Activated T-helper 1 cell treated with anti-CD3 and anti-CD28 coated beads, Interleukin-12 subunit alpha, Interleukin-12 subunit beta, Interleukin-2, Interleukin-4 antibody, amounts not matched to agents 30 ng/mL and 10 ng/mL and 1 ng/mL, durations not matched to agents 14 hours and 24 hours and 36 hours (primary cell): ENCODE measurements at regions not wholly inside any gene's neighbourhood (a gene's known extent, or its start where the extent isn't known, plus 50 kb on each side); places are given as distances from the start of the nearest gene placed in this dataset.

Source experiments
- DNase-seq: peaks from one replicate; pipeline ENCODE4 v3.0.0; 2021; ENCODE audit warnings: low spot score
- H3K27ac Mint-ChIP-seq: one replicate; pipeline ENCODE4 v1.8.0; 2021; ENCODE audit warnings: mild to moderate bottlenecking, mixed read lengths
- H3K27me3 Mint-ChIP-seq: one replicate; pipeline ENCODE4 v1.8.0; 2022; ENCODE audit warnings: mild to moderate bottlenecking, moderate library complexity, mixed read lengths; ENCODE audit not compliant: insufficient read depth
- H3K36me3 Mint-ChIP-seq: one replicate; pipeline ENCODE4 v1.8.0; 2021; ENCODE audit warnings: low read depth, mixed read lengths
- H3K4me1 Mint-ChIP-seq: one replicate; pipeline ENCODE4 v1.8.0; 2021; ENCODE audit warnings: low read depth, mixed read lengths
- H3K4me3 Mint-ChIP-seq: one replicate; pipeline ENCODE4 v1.8.0; 2021; ENCODE audit warnings: mild to moderate bottlenecking, moderate library complexity, mixed read lengths
- H3K9me3 Mint-ChIP-seq: one replicate; pipeline ENCODE4 v1.8.0; 2021; ENCODE audit warnings: mixed read lengths
- intact Hi-C: fragments of 100-400 bp; cut with micrococcal nuclease; formaldehyde crosslinking; loops from one replicate; pipeline ENCODE4 v1.15.1; 2024

- peaks cover 9% of the 10 kb centered on the region for H3K36me3 Mint-ChIP-seq
- no peak for DNase-seq
- peaks cover 14% of the 10 kb centered on the region for H3K4me1 Mint-ChIP-seq
- peaks cover 2% of the 10 kb centered on the region for H3K27me3 Mint-ChIP-seq
- H3K4me3 Mint-ChIP-seq = no peak overlapping the region
- H3K9me3 Mint-ChIP-seq = no peaks in the 10 kb centered on the region
- H3K27ac Mint-ChIP-seq = no peak overlapping the region
- intact Hi-C loops = loop anchor here (10.0 kb wide), 2 partner anchors 183 to 1433 kb away; partner anchors contain the start of genes PRG4 and RNF2
These were observed 107.2 kb upstream of the EDEM3 start for GRCh38 chr1:184861755-184862336.

- peaks cover 7% of the 10 kb centered on the region for H3K36me3 Mint-ChIP-seq
- H3K27me3 Mint-ChIP-seq = peaks cover 2% of the 10 kb centered on the region
- H3K27ac Mint-ChIP-seq = no peak overlapping the region
- intact Hi-C loops = loop anchor here (10.0 kb wide), 2 partner anchors 184 to 1434 kb away; partner anchors contain the start of genes PRG4 and RNF2
- no peak for DNase-seq
- H3K4me1 Mint-ChIP-seq = peaks cover 8% of the 10 kb centered on the region
- H3K4me3 Mint-ChIP-seq = no peak overlapping the region
- no peaks in the 10 kb centered on the region for H3K9me3 Mint-ChIP-seq
These were observed 106.5 kb upstream of the EDEM3 start for GRCh38 chr1:184860985-184861754.

DNA sequence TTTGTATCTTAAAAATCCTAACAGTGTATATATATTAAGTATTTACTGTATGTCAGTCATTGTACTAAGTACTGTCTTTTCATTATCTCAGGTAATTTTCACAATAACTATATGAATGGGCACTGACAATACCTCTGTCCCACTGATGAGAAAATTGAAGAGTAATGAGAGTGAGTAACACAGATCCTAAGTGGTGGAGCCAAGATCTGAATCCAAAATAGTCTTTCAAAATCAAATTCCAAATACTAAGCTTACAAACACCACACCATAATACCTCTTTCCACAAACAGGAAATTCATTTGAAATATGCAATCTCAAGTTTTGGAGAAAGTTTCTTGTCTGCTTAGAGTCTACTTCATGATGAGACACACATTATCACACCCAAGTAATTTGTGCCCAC lies 105.9 kb upstream of the EDEM3 start:
- intact Hi-C loops = loop anchor here (10.0 kb wide), 2 partner anchors 184 to 1434 kb away; partner anchors contain the start of genes PRG4 and RNF2
- Mint-ChIP-seq H3K4me3 (no peak overlapping the region), H3K36me3 (peaks cover 2% of the 10 kb centered on the region), H3K27ac (no peak overlapping the region), H3K4me1 (peaks cover 1% of the 10 kb centered on the region), H3K9me3 (no peaks in the 10 kb centered on the region), H3K27me3 (peaks cover 2% of the 10 kb centered on the region)
- no peak for DNase-seq

GRCh38 chr1:184859381-184860105 lies 104.9 kb upstream of the EDEM3 start:
- intact Hi-C loops = loop anchor here (10.0 kb wide), 2 partner anchors 185 to 1435 kb away; partner anchors contain the start of genes PRG4 and RNF2
- H3K4me3 Mint-ChIP-seq = no peak overlapping the region
- H3K4me1 Mint-ChIP-seq = no peaks in the 10 kb centered on the region
- H3K9me3 Mint-ChIP-seq = no peaks in the 10 kb centered on the region
- no peak overlapping the region for H3K27ac Mint-ChIP-seq
- H3K27me3 Mint-ChIP-seq = peaks cover 2% of the 10 kb centered on the region
- DNase-seq = no peak
- no peaks in the 10 kb centered on the region for H3K36me3 Mint-ChIP-seq

DNA sequence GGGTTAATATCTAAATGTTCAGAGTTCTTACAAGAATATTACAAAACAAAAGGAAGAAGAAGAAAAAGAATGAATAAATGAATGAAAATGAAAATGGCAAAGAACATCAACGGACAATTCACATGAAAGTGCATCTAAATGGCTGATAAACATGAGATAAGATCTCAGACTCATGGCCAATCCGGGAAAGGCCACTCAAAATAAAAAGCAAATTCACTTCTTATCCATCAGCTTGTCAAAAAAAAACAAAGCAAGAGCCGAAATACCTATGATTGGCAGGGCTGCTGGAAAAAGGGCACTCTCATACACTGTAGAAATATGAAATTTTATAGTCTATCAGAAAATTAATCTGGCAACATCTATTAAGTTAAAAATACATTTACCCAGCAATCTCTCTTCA lies 103.6 kb upstream of the EDEM3 start:
- DNase-seq = no peak
- Mint-ChIP-seq H3K36me3 (no peaks in the 10 kb centered on the region), H3K27ac (no peak overlapping the region), H3K27me3 (peaks cover 2% of the 10 kb centered on the region), H3K9me3 (no peaks in the 10 kb centered on the region), H3K4me1 (no peaks in the 10 kb centered on the region), H3K4me3 (no peak overlapping the region)
- intact Hi-C loops = no loop called here

DNA sequence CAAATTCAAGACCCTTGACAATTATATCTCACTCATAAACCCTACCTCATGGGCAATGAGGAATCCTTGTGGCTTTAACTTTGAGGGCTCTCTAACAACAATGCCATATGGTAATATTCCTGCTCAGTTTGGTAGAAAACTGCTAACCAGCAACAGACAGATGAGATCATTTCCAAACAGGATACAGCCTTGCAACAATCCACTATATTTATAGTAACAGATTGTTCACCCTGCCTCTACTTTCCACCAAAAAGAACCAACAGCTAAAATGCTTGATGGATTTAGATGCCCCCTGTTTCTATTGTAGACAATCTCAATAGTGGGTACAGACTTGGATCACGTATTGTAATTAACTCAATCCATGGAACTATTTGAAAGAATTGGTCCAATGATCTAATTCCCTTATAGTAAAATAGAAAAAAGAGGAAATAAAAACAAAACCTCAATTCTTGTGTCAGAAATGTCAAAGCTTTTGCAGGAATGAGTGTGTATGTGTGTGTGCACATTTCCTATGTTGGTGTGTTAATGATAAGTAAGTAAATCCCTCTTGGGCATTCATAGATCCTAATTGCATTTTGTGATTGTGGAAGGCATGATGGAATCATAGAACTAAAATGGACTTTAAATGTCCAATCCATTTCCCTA lies 100.0 kb upstream of the EDEM3 start:
- Mint-ChIP-seq H3K4me3 (no peak overlapping the region), H3K27ac (no peak overlapping the region), H3K4me1 (no peaks in the 10 kb centered on the region), H3K9me3 (no peaks in the 10 kb centered on the region), H3K36me3 (peaks cover 6% of the 10 kb centered on the region), H3K27me3 (no peaks in the 10 kb centered on the region)
- DNase-seq = no peak
- intact Hi-C loops = no loop called here

DNA sequence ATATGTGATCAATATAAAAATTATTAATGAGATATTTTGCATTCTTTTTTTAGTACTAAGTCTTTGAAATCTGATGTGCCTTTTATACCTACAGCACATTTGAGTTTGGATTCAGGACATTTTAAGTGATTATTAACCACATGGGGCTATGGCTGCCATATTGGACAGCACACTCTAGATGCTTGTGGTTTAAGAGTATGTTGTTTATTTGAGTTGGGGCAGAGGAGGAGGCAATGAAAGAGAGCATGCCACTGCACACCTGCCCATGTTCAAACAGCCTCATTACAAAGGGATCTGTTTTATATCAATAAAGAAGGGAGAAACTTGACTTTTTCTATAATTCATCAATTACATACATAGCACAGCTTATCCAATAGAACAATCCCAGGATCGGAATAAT lies 99.4 kb upstream of the EDEM3 start:
- Mint-ChIP-seq H3K4me1 (no peaks in the 10 kb centered on the region), H3K36me3 (peaks cover 6% of the 10 kb centered on the region), H3K4me3 (no peak overlapping the region), H3K27me3 (no peaks in the 10 kb centered on the region), H3K27ac (no peak overlapping the region), H3K9me3 (no peaks in the 10 kb centered on the region)
- no peak for DNase-seq
- intact Hi-C loops = no loop called here

- intact Hi-C loops = no loop called here
- peaks cover 6% of the 10 kb centered on the region for H3K36me3 Mint-ChIP-seq
- no peaks in the 10 kb centered on the region for H3K27me3 Mint-ChIP-seq
- H3K9me3 Mint-ChIP-seq = no peaks in the 10 kb centered on the region
- no peak overlapping the region for H3K4me3 Mint-ChIP-seq
- H3K4me1 Mint-ChIP-seq = no peaks in the 10 kb centered on the region
- no peak for DNase-seq
- H3K27ac Mint-ChIP-seq = no peak overlapping the region
These were observed 97.4 kb upstream of the EDEM3 start for GRCh38 chr1:184851822-184852746.

DNA sequence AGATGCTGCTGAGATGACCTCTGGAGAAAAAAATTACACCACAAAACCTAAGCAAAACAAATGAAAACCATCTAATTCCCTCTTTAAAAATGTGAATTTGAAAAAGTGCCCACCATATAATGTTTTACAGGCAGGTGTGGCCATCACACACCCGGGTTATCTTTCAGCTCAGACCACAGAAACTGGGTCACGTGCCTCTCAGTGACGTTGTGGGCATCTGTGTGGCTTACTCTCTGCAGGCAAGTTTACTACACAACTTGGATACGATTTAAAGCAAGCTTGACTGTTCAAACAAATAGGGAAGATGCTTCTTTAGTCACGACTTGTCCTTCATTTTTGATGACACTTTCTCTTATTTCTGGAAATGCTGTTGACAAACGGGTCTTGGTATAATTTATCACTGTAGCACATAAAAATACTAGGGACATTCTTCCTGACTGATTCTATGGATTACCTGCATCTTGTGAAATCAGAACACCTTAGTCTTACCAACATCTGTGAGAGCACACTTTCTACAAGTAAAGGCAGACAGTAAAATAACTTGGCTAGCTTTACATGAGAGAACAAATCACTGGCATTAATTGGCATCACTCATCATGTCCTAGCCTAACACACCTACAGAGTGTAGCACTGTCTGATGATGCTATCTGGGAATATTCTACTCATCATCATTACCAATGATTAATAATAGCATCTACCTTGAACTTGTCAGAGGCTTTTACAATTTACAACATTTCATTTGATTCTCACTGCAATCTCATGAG lies 89.3 kb upstream of the EDEM3 start:
- intact Hi-C loops = no loop called here
- no peaks in the 10 kb centered on the region for H3K9me3 Mint-ChIP-seq
- H3K4me1 Mint-ChIP-seq = peaks cover 24% of the 10 kb centered on the region
- H3K27me3 Mint-ChIP-seq = peaks cover 8% of the 10 kb centered on the region
- peak; percentile 29 for DNase-seq
- H3K36me3 Mint-ChIP-seq = peaks cover 5% of the 10 kb centered on the region
- no peak overlapping the region for H3K4me3 Mint-ChIP-seq
- no peak overlapping the region for H3K27ac Mint-ChIP-seq

GRCh38 chr1:184840596-184840995 lies 85.9 kb upstream of the EDEM3 start:
- Mint-ChIP-seq H3K36me3 (peaks cover 8% of the 10 kb centered on the region), H3K4me1 (peaks cover 24% of the 10 kb centered on the region), H3K27me3 (peaks cover 8% of the 10 kb centered on the region), H3K27ac (no peak overlapping the region), H3K4me3 (no peak overlapping the region), H3K9me3 (no peaks in the 10 kb centered on the region)
- intact Hi-C loops = no loop called here
- no peak for DNase-seq

DNA sequence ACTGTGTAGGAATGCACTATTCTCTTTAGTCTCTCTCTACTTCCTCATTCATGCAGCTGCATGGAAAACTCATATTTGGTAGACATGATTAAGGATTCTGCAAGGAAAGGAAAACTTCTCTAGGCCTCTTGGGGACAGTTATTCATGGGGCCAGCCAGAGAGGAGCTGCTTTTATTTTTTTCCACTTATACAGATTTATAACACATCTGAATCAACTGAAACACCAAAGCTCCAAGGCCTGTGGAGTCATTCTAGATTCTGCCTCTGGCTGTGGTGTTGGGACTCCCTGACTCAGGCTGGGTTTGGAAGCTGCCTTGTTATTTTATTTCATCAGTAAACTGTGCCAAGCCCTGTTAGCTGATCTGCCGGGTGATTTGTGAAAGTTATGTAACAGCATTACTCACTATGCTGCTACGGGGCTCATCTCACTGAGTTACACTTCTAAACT lies 83.9 kb upstream of the EDEM3 start:
- H3K27ac Mint-ChIP-seq = no peak overlapping the region
- no peak for DNase-seq
- intact Hi-C loops = no loop called here
- H3K36me3 Mint-ChIP-seq = peaks cover 4% of the 10 kb centered on the region
- H3K4me1 Mint-ChIP-seq = peaks cover 10% of the 10 kb centered on the region
- no peak overlapping the region for H3K4me3 Mint-ChIP-seq
- no peaks in the 10 kb centered on the region for H3K9me3 Mint-ChIP-seq
- H3K27me3 Mint-ChIP-seq = peaks cover under 1% of the 10 kb centered on the region
